Lower leg skin (tissue), 3 donors: ENCODE measurements at regions not wholly inside any gene's neighbourhood (a gene's known extent, or its start where the extent isn't known, plus 50 kb on each side); places are given as distances from the start of the nearest gene placed in this dataset.

ENCODE experiments used
- CTCF ChIP-seq, 3 donors: fragments of 450-650 bp; IDR thresholded peaks; one replicate each; pipeline ENCODE4 v1.5.1; 2016; ENCODE audit warnings: antibody characterized with exemption in 3 of 3, mild to moderate bottlenecking in 3 of 3, moderate library complexity in 2 of 3
- POLR2A ChIP-seq, 2 donors: fragments of 450-650 bp; IDR thresholded peaks; one replicate each; pipeline ENCODE4 v1.6.1; 2016 to 2017; ENCODE audit warnings: antibody characterized with exemption in 2 of 2, mild to moderate bottlenecking in 1 of 2, moderate library complexity in 1 of 2

GRCh38 chr2:48251437-48252148 lies 62.9 kb upstream of the FOXN2 start:
- no peak for TF ChIP-seq CTCF (IDR thresholded peaks at IDR 0.05)
- no peak for TF ChIP-seq POLR2A (IDR thresholded peaks at IDR 0.05)
